Left ventricle myocardium inferior (tissue), 1 donor: ENCODE measurements at regions not wholly inside any gene's neighbourhood (a gene's known extent, or its start where the extent isn't known, plus 50 kb on each side); places are given as distances from the start of the nearest gene placed in this dataset.

Experiments
- DNase-seq: peaks from one replicate; pipeline ENCODE4 v3.0.0-alpha.2; 2020
- H3K27ac ChIP-seq: fragments of 200-600 bp; replicated peaks from 2 replicates; pipeline ENCODE4 v1.8.0; 2021
- H3K27me3 ChIP-seq: fragments of 200-600 bp; 2 replicates; pipeline ENCODE4 v1.8.0; 2021; ENCODE audit warnings: low read depth
- H3K36me3 ChIP-seq: fragments of 200-600 bp; 2 replicates; pipeline ENCODE4 v1.8.0; 2021
- H3K4me1 ChIP-seq: fragments of 200-600 bp; 2 replicates; pipeline ENCODE4 v1.8.0; 2021
- H3K4me3 ChIP-seq: fragments of 200-600 bp; 2 replicates; pipeline ENCODE4 v1.8.0; 2021; ENCODE audit warnings: mild to moderate bottlenecking, moderate library complexity
- H3K9me3 ChIP-seq: fragments of 200-600 bp; replicated peaks from 2 replicates; pipeline ENCODE4 v1.8.0; 2021
- CTCF ChIP-seq: fragments of 200-600 bp; IDR thresholded peaks from 2 replicates; pipeline ENCODE4 v1.8.0; 2021; ENCODE audit warnings: antibody characterized with exemption, mild to moderate bottlenecking, borderline replicate concordance
- intact Hi-C: fragments of 100-400 bp; cut with micrococcal nuclease; formaldehyde crosslinking; loops from one replicate; pipeline ENCODE4 v1.11.0; 2022
- donor health status: DM: no; HTN: yes; CAD: no; lungs with severe emphysema.

- Histone ChIP-seq H3K27ac (no peak overlapping the region), H3K36me3 (no peaks in the 10 kb centered on the region), H3K4me1 (no peaks in the 10 kb centered on the region), H3K27me3 (peaks cover 5% of the 10 kb centered on the region), H3K9me3 (peaks cover 6% of the 10 kb centered on the region), H3K4me3 (no peak overlapping the region)
- no peak for DNase-seq
- no peak for TF ChIP-seq CTCF
- intact Hi-C loops, result no loop called here
Observed at GRCh38 chr3:18886331-18886730, 262.0 kb upstream of the KCNH8 start.

GRCh38 chr3:18885612-18886011 is 262.7 kb upstream of the KCNH8 start:
- H3K27ac ChIP-seq, result no peak overlapping the region
- no peaks in the 10 kb centered on the region for H3K4me1 ChIP-seq
- no peak overlapping the region for H3K4me3 ChIP-seq
- intact Hi-C loops, result no loop called here
- H3K9me3 ChIP-seq, result peaks cover 9% of the 10 kb centered on the region
- DNase-seq, result no peak
- H3K27me3 ChIP-seq, result peaks cover 5% of the 10 kb centered on the region
- TF ChIP-seq CTCF, result no peak
- no peaks in the 10 kb centered on the region for H3K36me3 ChIP-seq

GRCh38 chr3:18883571-18883970 is 264.7 kb upstream of the KCNH8 start:
- Histone ChIP-seq H3K9me3 (peaks cover 9% of the 10 kb centered on the region), H3K27me3 (peaks cover 5% of the 10 kb centered on the region), H3K27ac (no peak overlapping the region), H3K4me1 (no peaks in the 10 kb centered on the region), H3K36me3 (no peaks in the 10 kb centered on the region), H3K4me3 (no peak overlapping the region)
- intact Hi-C loops, result no loop called here
- DNase-seq, result no peak
- TF ChIP-seq CTCF, result no peak

GRCh38 chr3:18880691-18881090 is 267.6 kb upstream of the KCNH8 start:
- no peaks in the 10 kb centered on the region for H3K4me1 ChIP-seq
- intact Hi-C loops, result no loop called here
- no peak for TF ChIP-seq CTCF

GRCh38 chr3:18872466-18872865 is 275.8 kb upstream of the KCNH8 start:
- H3K4me3 ChIP-seq, result no peak overlapping the region
- H3K27me3 ChIP-seq, result no peaks in the 10 kb centered on the region
- TF ChIP-seq CTCF, result no peak
- H3K4me1 ChIP-seq, result no peaks in the 10 kb centered on the region
- no peaks in the 10 kb centered on the region for H3K36me3 ChIP-seq
- no peaks in the 10 kb centered on the region for H3K9me3 ChIP-seq
- no peak overlapping the region for H3K27ac ChIP-seq
- intact Hi-C loops, result no loop called here
- DNase-seq, result no peak

More at GRCh38 chr3:18880691-18881090, 267.6 kb upstream of the KCNH8 start:
- Histone ChIP-seq H3K4me3 (no peak overlapping the region), H3K9me3 (peaks cover 9% of the 10 kb centered on the region), H3K27me3 (peaks cover 5% of the 10 kb centered on the region), H3K36me3 (no peaks in the 10 kb centered on the region), H3K27ac (no peak overlapping the region)
- DNase-seq, result no peak

GRCh38 chr3:18870642-18871041 is 277.7 kb upstream of the KCNH8 start:
- H3K4me3 ChIP-seq, result no peak overlapping the region
- no peak for TF ChIP-seq CTCF
- H3K27me3 ChIP-seq, result no peaks in the 10 kb centered on the region
- no peaks in the 10 kb centered on the region for H3K4me1 ChIP-seq
- no peak overlapping the region for H3K27ac ChIP-seq
- H3K9me3 ChIP-seq, result no peaks in the 10 kb centered on the region
- DNase-seq, result no peak
- H3K36me3 ChIP-seq, result no peaks in the 10 kb centered on the region
- intact Hi-C loops, result no loop called here
